Breast epithelium (tissue), 4 donors: ENCODE measurements at regions not wholly inside any gene's neighbourhood (a gene's known extent, or its start where the extent isn't known, plus 50 kb on each side); places are given as distances from the start of the nearest gene placed in this dataset.

Experiments
- DNase-seq, 2 donors: peaks; one replicate each; pipeline ENCODE4 v3.0.0-alpha.2; 2019; ENCODE audit warnings: low spot score in 2 of 2
- H3K27ac ChIP-seq, 2 donors: fragments of 200-600 bp; sonication (generic) in 1 of 2; one replicate each; pipeline ENCODE4 v1.5.1; 2016 to 2019; ENCODE audit warnings: mild to moderate bottlenecking in 1 of 2
- H3K27me3 ChIP-seq, 2 donors: fragments of 200-600 bp; sonication (generic) in 1 of 2; one replicate each; pipeline versions ENCODE4 v1.5.1 to v1.6.0; 2017 to 2019; ENCODE audit warnings: control low read depth in 1 of 2, mild to moderate bottlenecking in 1 of 2
- H3K36me3 ChIP-seq: fragments of 200-600 bp; one replicate; pipeline ENCODE4 v1.5.1; 2019
- H3K4me1 ChIP-seq, 2 donors: fragments of 200-600 bp; sonication (generic); one replicate each; pipeline ENCODE4 v1.5.1; 2016 to 2019; ENCODE audit warnings: control low read depth in 1 of 2
- H3K4me3 ChIP-seq, 3 donors: fragments of 200-600 bp; sonication (generic); 1 replicate in 2 of 3; 2 replicates in 1 of 3; pipeline ENCODE4 v1.5.1; 2016 to 2019; ENCODE audit warnings: mild to moderate bottlenecking in 3 of 3, moderate library complexity in 2 of 3
- H3K9me3 ChIP-seq, 2 donors: fragments of 200-600 bp; sonication (generic) in 1 of 2; one replicate each; pipeline ENCODE4 v1.5.1; 2016 to 2019; ENCODE audit warnings: control low read depth in 1 of 2
- POLR2A ChIP-seq: fragments of 450-650 bp; IDR thresholded peaks from one replicate; pipeline ENCODE4 v1.6.1; 2016; ENCODE audit warnings: antibody characterized with exemption, mild to moderate bottlenecking, moderate library complexity
- POLR2AphosphoS5 ChIP-seq, 3 donors: sonication (generic); formaldehyde crosslinking; IDR thresholded peaks; one replicate each; pipeline ENCODE4 v1.6.1; 2017; ENCODE audit warnings: antibody characterized with exemption in 3 of 3
- intact Hi-C: fragments of 100-400 bp; cut with DNase I; formaldehyde crosslinking; loops from one replicate; pipeline ENCODE4 v1.15.1; 2023; ENCODE audit warnings: low total_unique reads
- TF ChIP-seq, protein P1 (sequence below), 3 donors: fragments of 450-650 bp; IDR thresholded peaks; one replicate each; pipeline ENCODE4 v1.5.1; 2016 to 2017; ENCODE audit warnings: antibody characterized with exemption in 3 of 3, mild to moderate bottlenecking in 3 of 3, moderate library complexity in 3 of 3

DNA sequence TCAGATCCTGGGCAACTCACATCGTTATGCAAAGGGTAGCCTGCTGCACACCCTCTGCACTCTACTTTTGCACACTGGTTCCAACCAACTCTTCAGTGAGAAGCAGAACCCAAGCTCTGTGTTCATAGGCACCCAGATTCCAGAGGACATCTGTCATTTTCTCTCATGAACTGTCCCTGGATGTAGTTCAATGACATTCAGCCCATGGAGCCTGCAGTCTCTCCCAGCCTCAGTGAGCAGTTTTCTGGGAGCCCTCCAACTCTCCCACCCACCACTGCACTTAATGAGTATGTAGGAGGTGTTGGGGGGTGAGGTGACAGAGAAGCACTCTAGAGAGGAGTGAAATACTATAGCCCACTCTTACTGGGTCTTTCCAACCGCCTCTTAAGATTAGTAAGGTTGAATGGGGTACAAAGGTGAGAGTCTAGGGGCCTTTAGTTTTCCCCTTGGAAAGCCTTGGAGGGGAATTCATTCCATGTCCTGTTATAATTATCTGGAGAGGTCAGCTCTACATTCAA lies 58.1 kb upstream of the APOBEC4 start:
- TF ChIP-seq POLR2AphosphoS5 (IDR thresholded peaks at IDR 0.05), result no peak
- TF ChIP-seq, protein P1, sequence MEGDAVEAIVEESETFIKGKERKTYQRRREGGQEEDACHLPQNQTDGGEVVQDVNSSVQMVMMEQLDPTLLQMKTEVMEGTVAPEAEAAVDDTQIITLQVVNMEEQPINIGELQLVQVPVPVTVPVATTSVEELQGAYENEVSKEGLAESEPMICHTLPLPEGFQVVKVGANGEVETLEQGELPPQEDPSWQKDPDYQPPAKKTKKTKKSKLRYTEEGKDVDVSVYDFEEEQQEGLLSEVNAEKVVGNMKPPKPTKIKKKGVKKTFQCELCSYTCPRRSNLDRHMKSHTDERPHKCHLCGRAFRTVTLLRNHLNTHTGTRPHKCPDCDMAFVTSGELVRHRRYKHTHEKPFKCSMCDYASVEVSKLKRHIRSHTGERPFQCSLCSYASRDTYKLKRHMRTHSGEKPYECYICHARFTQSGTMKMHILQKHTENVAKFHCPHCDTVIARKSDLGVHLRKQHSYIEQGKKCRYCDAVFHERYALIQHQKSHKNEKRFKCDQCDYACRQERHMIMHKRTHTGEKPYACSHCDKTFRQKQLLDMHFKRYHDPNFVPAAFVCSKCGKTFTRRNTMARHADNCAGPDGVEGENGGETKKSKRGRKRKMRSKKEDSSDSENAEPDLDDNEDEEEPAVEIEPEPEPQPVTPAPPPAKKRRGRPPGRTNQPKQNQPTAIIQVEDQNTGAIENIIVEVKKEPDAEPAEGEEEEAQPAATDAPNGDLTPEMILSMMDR (IDR thresholded peaks at IDR 0.05), result no peak
- TF ChIP-seq POLR2A, result no peak
- no peaks in the 10 kb centered on the region for H3K9me3 ChIP-seq
- no peaks in the 10 kb centered on the region for H3K4me1 ChIP-seq
- no peak overlapping the region for H3K4me3 ChIP-seq
- no peaks in the 10 kb centered on the region for H3K27me3 ChIP-seq
- DNase-seq, result no peak
- intact Hi-C loops, result no loop called here
- no peak overlapping the region for H3K27ac ChIP-seq
- H3K36me3 ChIP-seq, result no peaks in the 10 kb centered on the region

DNA sequence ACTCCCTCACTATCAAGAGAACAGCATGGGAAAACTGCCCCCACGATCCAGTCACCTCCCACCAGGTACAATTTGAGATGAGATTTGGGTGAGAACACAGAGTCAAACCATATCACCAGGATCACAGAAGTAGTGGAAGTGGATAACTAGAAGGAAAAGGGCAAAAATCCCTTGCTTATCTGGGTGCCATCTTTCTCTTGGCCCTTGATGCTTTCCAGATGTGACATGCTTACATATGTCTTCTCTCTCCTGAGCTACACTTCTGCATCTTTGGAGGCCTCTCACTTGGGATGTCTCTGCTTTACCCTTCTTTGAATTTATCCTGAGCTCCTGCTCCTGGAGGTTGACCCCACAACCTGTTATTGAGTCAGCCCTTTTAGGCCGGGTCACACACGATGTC lies 57.6 kb upstream of the APOBEC4 start:
- no peaks in the 10 kb centered on the region for H3K9me3 ChIP-seq
- H3K36me3 ChIP-seq, result no peaks in the 10 kb centered on the region
- no peak overlapping the region for H3K27ac ChIP-seq
- H3K4me3 ChIP-seq, result no peak overlapping the region
- intact Hi-C loops, result no loop called here
- no peak for DNase-seq
- no peak for TF ChIP-seq POLR2AphosphoS5 (IDR thresholded peaks at IDR 0.05)
- TF ChIP-seq POLR2A, result no peak
- TF ChIP-seq, protein P1 (IDR thresholded peaks at IDR 0.05), result no peak
- H3K27me3 ChIP-seq, result no peaks in the 10 kb centered on the region
- H3K4me1 ChIP-seq, result no peaks in the 10 kb centered on the region

DNA sequence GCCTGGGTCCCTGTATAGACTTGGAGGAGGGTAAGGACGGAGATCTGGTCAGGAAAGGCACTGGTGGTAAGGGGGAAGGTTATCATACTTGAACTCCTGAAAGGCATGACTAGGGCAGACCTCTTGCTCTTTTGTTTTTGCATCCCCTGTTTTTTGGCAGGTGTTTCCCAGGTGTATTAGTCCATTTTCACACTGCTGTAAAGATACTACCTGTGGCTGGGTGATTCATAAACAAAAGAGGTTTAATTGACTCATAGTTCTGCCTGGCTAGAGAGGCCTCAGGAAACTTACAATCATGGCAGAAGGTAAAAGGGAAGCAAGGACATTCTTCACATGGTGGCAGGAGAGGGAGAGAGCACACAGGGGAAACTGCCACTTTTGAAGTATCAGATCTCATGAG lies 57.2 kb upstream of the APOBEC4 start:
- Histone ChIP-seq H3K36me3 (no peaks in the 10 kb centered on the region), H3K27me3 (no peaks in the 10 kb centered on the region), H3K4me1 (no peaks in the 10 kb centered on the region), H3K27ac (no peak overlapping the region), H3K9me3 (no peaks in the 10 kb centered on the region), H3K4me3 (no peak overlapping the region)
- no peak for TF ChIP-seq POLR2A
- TF ChIP-seq, protein P1 (IDR thresholded peaks at IDR 0.05), result no peak
- TF ChIP-seq POLR2AphosphoS5 (IDR thresholded peaks at IDR 0.05), result no peak
- DNase-seq, result no peak
- intact Hi-C loops, result no loop called here

DNA sequence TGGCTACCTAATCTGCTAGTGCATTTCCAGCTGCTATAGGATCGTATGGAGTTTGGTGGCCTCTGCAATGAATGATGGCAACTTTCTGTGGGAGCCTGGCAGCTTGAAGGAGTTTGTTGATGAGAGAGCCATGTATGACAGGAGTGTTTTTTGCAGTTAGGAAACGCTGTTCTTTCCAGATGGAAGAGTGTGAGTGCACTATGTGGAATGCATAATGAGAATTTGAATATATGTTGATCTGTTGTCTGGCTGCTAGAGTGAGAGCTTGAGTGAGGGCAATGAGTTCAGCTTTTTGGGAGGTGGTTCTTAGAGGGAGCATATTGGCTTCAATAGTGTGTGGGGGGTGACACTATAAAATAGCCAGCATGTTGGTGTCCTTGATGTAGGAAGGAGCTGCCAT lies 51.0 kb upstream of the APOBEC4 start:
- H3K4me3 ChIP-seq, result no peak overlapping the region
- TF ChIP-seq POLR2AphosphoS5 (IDR thresholded peaks at IDR 0.05) (no peak), POLR2A (no peak)
- TF ChIP-seq, protein P1 (IDR thresholded peaks at IDR 0.05), result no peak
- H3K27me3 ChIP-seq, result no peaks in the 10 kb centered on the region
- no peak overlapping the region for H3K27ac ChIP-seq
- intact Hi-C loops, result loop anchor here (2.0 kb wide), 1 partner anchor 25 kb away; no protein-coding TSS in a partner anchor
- H3K9me3 ChIP-seq, result no peaks in the 10 kb centered on the region
- no peaks in the 10 kb centered on the region for H3K4me1 ChIP-seq
- no peak for DNase-seq
- H3K36me3 ChIP-seq, result no peaks in the 10 kb centered on the region
